Stimulated activated CD8-positive, alpha-beta memory T cell treated with anti-CD3 and anti-CD28 coated beads, Interleukin-15, amount 100 ng/mL, for 4 hours (primary cell): ENCODE measurements at regions not wholly inside any gene's neighbourhood (a gene's known extent, or its start where the extent isn't known, plus 50 kb on each side); places are given as distances from the start of the nearest gene placed in this dataset.
"Not testable (repeated sequence)": the region's sequence is repeated elsewhere in the genome, so short reads cannot be mapped to it uniquely, and the experiment has no call there.

Experiments used
- DNase-seq, 2 donors: peaks; one replicate each; pipeline ENCODE4 v3.0.0-alpha.2; 2020; ENCODE audit warnings: low read depth in 2 of 2

DNA sequence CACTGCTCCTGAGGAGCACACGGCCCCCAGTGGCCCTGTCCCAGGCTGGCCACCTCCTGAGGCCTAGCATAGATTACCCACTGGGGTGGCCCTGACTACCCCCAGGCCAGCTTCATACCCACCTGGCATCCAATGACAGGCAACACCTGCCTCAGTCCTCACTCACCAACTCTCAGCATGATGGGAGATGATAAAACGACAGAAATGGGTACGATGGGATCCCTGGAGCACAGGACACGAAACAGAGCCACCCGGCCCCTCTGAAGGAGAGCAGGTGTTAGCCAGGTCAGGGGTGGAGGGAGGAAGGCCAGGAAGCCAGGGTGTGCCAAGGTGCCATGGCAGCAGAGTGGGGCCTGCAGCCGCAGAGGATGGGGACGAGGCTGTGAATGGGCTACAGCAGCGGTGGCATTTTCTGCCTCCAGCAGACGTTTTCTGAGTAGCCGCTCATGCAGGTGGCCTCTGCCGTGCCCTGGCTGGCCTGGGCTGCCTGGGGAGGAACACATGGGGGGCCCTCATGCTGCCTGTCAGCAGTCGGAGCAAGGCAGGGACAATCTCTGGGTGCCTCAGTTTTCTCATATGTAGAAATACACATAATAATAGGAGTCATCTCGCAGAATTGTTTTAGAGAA, 50.2 kb upstream of the FGF3 start:
- no peak for DNase-seq

GRCh38 chr11:69870766-69871165, 51.5 kb upstream of the FGF3 start:
- DNase-seq, result no peak

GRCh38 chr11:69873166-69874077, 54.2 kb upstream of the FGF3 start:
- DNase-seq, result no peak

DNA sequence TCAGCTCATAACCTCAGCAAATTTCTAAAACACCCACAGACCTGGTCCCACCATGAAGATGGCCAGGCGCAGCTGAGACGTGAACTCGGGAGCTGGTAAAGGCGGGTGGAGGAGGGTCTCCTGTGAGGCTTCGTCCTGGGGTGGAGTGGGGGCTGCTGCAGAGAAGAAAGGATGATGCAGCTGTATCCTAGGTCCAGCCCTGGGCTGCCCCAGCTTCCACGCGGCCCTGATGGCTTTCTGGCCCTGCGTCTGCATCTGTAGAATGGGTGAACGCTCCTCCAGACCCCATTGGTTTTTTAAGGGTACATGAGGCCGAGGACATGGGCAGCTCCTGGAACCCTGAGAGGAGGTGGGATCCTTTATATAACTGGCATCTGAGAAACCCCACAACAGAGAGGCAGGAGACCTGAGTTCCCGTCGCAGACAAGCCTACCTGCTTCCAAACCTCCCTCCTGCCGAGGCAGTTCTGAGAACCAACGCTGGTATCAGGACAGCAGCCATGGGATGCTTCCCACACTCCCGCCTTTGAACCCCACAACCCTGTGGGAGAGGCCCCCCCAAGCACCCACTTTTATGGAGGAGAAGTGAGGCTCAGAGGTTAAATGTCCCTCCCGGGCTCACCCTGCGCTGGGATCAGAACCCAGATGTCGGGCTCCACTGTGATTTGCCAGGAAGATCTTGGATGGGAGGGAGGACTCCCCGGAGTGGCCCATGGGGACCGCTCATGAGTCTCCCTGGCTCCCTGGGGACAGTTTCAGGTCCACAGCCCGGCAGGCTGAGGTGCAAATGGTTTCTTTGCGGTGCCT, 55.2 kb upstream of the FGF3 start:
- DNase-seq, result no peak

DNA sequence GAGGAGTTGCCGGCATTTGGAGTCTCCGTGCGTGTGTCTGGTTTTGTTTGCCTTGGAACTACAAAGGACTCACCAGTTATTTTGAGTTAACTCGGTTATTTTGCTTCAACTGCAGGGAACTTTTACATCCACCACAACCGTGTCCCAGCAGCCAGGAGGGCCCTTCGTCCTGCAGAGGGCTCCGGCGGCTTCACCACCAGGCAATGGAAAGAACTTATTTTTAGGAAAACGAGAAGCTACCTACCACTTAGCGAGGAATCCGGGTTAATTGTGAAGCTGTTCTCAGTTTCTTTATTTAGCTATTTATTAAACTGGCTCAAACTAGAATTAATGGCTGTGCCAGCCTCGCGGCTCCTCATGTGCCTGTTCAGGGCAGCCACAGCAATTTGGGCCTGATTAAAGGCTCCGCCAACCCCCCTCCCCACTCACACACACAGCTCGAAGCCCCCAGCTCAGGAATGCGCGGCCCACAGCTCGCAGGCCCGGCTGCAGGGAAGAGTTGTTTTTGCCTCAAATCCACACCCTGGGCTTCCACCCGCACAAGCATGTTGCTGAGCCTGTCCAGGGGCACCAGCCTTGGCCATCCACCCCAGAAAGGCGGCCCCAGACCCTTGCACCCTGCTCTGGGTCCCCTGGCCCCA, 55.9 kb upstream of the FGF3 start:
- DNase-seq, result no peak

DNA sequence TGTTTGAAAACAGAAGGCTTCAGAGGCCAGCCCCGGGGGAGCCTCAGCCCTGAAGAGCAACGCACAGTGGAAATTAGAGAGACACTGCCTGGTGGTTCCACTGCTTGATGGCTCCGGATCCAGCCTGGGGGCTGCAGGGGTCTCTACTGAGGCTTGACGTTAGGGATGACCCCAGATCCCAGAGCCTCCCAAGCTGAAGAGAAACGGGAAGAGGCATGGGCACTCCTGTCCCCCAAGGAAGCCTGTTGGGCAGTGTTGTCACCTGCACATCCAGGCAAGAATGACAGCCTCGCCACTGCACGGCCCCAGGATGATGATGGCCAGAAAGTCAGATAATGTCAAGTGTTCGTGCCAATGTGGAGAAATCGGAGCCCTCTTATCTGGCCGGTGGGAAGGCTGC, 56.8 kb upstream of the FGF3 start:
- no peak for DNase-seq

DNA sequence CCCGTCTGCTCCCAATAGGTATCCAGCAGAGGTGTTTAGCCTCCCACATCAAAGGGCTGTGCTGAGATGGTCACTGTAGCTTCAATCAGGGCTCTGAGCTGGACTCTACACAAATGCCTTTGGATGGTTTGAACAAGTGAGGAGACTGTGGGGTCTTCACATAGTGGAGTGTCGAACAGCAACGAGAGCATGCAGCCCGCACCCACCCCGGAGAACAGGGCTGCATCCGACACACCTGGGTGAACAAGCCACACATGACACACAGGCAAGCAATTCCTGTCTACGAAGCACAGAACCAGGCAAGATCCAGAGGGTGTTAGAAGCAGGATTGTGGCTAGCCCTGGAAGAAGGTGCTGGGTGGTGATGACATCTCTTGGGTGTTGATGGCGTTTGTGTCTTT, 58.0 kb upstream of the FGF3 start:
- no peak for DNase-seq

DNA sequence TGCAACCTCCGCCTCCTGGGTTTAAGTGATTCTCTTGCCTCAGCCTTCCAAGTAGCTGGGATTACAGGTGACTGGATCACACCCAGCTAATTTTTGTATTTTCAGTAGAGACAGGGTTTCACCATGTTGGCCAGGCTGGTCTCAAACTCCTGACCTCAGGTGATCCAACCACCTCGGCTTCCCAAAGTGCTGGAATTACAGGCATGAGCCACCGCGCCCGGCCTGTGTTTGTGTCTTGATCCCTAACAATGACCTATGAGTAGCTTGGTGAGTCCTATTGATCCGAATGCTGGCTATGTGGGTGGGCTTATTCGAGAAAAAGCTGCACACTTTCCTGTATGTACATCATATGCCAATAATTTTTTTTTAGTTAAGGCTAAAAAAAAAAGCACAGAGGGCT, 58.5 kb upstream of the FGF3 start:
- not testable (repeated sequence) for DNase-seq

GRCh38 chr11:69878144-69878883, 59.1 kb upstream of the FGF3 start:
- DNase-seq, result no peak

GRCh38 chr11:69878927-69879728, 59.9 kb upstream of the FGF3 start:
- no peak for DNase-seq

DNA sequence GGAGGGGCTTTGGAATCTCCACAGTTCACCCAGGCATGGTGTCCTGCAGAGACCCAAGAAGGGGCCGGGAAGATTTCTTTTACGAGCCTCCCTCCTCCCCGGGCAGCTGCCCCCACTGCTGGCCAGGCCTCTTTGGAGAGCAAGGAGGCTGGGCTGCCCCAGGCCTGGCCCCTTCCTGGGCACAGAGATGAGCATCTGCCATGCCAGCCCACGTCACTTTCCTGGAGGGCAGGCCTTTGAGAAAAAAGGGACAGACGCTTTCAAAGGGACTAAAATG, 60.5 kb upstream of the FGF3 start:
- DNase-seq, result no peak

DNA sequence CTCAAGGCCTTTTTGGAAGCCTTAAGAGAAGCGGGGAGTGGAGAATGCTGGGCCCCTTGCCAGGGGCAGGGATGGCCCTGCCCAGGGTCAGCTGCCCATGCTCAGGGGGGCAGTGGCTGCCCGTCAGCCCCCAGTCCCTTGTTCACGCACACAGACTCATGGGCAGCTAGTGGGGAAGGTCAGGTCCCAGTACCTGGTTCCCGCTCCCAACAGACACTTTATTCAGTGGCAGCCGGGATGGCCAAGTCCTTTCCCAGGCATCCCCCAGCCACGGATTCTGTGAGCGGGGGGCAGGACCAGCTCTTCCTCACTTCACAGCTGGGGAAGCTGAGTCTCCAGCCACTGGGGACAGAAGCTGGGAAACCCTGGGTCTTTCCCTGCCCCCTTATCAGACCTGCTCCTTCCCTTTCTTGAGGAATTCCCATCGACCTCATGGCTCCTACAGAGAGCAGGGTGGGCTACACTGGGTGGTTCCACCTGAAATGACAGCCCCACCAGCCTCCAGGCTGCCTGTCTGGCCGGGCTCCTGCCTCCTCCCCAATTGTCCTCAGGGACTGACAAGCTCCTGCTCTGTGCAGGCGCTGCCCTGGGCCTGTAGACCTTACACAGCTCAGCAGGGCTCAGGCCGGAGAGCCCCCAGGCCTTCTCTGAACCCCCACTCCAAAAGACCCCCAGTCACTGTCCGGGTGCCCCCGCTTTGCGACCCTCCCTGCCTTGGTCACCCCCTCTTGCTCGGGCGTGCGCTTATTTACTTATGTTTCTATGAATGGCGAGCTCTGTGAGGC, 61.0 kb upstream of the FGF3 start:
- DNase-seq, result no peak

GRCh38 chr11:69880826-69881445, 61.7 kb upstream of the FGF3 start:
- no peak for DNase-seq

GRCh38 chr11:69881467-69882269, 62.5 kb upstream of the FGF3 start:
- DNase-seq, result no peak

- no peak for DNase-seq
Measured at GRCh38 chr11:69882270-69882608, 63.0 kb upstream of the FGF3 start.

DNA sequence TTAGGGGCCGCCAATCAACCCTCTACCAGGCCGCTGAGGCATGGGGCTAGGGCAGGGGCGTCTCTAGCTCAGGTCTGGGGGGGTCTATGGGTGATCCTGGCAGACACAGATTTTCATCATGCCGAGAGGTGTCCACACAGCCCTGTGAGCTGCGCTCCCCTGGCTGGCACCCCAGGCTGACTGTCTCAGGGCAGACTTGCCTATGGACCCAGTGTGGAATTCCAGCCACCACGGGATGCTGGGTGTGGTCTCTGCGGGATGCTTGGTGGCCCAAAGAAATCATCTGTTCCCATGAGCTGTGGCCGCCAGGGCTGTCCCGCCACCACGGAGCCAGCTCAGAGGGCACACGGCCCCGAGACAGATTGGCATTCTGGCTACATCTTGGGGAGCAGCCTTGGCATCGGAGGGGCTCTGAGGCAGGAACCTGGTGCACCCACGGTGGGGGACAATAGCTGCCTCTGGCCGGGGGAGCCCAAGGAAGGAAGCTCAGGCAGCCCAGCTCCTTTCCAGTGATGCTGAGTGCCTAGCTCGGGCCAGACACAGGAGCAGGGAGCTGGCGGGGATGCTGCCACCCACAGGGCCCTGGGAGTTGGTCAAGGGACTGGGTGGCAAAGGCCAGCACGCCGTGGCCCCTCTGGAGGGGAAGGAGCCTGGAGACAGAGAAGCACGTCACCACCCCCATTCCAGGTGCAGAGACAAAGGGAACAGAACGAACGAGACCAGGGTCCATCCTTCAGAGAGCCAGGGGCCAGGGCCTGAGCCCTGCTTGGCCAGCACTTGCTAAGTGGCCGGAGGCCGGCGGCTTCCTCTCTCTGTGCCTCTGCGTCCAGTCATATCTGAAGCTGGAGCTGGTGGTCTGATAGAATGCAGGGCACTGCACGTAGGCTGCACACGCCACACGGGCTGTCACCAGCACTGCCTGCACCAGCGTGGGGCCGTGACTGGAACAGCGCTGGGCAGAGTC, 64.4 kb upstream of the FGF3 start:
- DNase-seq, result no peak

- no peak for DNase-seq
Measured at GRCh38 chr11:69884286-69884685, 65.1 kb upstream of the FGF3 start.

DNA sequence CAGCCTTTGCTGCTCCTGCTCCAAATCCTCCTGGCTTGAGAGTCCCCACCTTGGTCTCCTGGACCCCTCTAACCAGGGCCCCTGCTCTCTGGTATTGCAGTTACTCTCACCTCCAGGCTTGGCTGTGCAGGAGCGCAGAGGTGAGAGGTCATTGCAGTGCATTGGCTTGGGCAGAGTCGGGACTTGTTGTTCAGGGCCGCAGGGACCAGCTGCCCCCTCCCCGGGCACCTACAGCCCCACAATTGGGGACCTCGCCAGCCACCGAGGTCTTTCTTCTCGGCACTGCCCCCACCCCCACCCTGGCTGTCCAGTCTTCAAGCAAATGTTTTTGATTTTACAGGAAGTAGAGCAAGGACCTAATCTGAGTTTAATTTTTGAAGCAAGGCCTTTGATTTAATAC, 65.5 kb upstream of the FGF3 start:
- DNase-seq, result no peak
